HG03060 (cell line): ENCODE measurements at regions not wholly inside any gene's neighbourhood (a gene's known extent, or its start where the extent isn't known, plus 50 kb on each side); places are given as distances from the start of the nearest gene placed in this dataset.
"Not testable (repeated sequence)": the region's sequence is repeated elsewhere in the genome, so short reads cannot be mapped to it uniquely, and the experiment has no call there.

ENCODE experiments used
- ATAC-seq: cut with Tn5 transposase; IDR thresholded peaks from one replicate; pipeline ENCODE4 v1.9.1; 2021; ENCODE audit warnings: low read depth, moderate number of reproducible peaks; ENCODE audit not compliant: unreplicated experiment

- no peak for ATAC-seq
These were observed 159.5 kb upstream of the NRP1 start for GRCh38 chr10:33493978-33494377.

GRCh38 chr10:33493497-33493896 is 159.0 kb upstream of the NRP1 start:
- ATAC-seq: no peak

GRCh38 chr10:33492701-33493345 is 158.4 kb upstream of the NRP1 start:
- ATAC-seq: no peak

DNA sequence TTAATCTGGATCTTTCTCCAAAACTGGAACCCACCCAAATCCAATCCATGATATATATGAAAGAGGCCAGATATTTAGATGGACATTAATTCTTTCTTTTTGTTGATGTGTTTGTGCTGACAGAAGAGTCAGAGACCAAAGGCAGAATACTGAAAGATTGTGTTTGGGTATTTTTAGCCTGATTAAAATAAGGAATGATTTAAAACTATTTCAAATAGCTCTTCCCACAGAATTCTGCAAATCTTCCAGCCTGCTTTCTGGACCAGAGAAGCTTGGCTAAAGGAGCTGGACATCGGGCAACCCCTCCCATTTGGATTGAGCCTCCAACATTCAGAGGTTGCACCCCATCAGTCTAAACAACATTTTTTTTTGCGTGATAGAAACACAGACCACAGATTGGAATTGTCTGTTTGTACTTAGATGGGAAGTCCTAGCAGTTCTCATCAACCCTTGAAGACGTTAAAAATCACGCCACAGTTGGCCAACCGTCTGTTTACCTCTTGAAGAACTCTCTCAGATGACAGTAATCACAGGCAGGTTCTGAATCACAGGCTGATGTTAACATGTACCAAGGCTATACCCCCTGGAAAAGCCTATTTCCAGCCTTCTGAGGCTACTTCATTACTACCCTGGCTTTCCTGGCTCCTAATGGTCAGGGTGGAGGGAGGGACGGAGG is 155.2 kb upstream of the NRP1 start:
- no peak for ATAC-seq

GRCh38 chr10:33487014-33487776 is 152.7 kb upstream of the NRP1 start:
- ATAC-seq: no peak

DNA sequence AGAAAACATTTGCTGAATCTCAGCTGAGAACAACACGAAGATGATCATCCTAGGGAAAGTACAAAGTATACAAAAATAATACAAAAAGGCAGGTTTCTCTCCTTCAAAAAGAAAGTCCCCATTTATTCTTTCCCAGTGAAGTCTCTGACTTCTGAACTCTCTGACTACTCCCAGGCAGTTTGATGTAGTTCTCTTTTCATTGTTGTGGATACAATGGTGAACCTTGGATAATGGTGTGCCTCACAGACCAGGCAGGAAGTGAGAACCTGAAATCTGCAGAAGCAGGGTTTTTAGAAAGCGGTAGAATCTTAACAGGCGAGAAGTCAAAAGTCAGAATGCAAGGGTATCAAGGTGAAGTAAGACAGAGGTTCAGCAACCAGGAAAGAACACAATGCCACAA is 150.8 kb upstream of the NRP1 start:
- ATAC-seq: no peak

GRCh38 chr10:33484787-33485186 is 150.3 kb upstream of the NRP1 start:
- no peak for ATAC-seq

GRCh38 chr10:33483816-33484190 is 149.3 kb upstream of the NRP1 start:
- no peak for ATAC-seq

GRCh38 chr10:33483124-33483815 is 148.8 kb upstream of the NRP1 start:
- no peak for ATAC-seq

GRCh38 chr10:33482486-33482885 is 148.0 kb upstream of the NRP1 start:
- no peak for ATAC-seq

DNA sequence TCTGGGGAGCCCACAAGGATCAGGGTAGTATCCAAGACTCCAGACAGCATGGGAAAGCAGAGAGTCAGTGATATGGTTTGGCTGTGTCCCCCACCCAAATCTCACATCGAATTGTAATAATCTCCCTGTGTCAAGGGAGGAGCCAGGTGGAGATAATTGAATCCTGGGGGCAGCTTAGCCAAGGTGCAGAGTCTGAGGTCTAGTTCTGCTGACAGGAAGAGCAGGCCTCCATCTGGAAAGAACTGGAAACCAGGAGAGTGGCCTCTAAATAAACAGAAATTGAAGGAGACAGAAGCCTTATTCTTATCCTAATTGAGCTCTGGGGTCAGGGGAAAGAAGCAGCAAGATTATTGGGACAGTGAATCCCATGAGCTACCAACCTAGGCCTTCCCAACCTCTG is 146.7 kb upstream of the NRP1 start:
- no peak for ATAC-seq

DNA sequence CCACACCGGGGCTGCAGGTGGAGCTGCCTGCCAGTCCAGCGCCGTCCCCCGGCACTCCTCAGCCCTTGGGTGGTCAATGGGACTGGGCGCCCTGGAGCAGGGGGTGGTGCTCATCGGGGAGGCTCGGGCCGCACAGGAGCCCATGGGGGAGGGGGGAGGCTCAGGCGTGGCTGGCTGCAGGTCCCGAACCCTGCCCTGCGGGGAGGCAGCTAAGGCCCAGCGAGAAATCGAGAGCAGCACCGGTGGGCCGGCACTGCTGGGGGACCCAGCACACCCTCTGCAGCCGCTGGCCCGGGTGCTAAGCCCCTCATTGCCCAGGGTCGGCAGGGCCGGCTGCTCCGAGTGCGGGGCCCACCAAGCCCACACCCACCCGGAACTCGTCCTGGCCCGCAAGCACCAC is 145.9 kb upstream of the NRP1 start:
- ATAC-seq: not testable (repeated sequence)

- no peak for ATAC-seq
These were observed 144.2 kb upstream of the NRP1 start for GRCh38 chr10:33478675-33479125.

DNA sequence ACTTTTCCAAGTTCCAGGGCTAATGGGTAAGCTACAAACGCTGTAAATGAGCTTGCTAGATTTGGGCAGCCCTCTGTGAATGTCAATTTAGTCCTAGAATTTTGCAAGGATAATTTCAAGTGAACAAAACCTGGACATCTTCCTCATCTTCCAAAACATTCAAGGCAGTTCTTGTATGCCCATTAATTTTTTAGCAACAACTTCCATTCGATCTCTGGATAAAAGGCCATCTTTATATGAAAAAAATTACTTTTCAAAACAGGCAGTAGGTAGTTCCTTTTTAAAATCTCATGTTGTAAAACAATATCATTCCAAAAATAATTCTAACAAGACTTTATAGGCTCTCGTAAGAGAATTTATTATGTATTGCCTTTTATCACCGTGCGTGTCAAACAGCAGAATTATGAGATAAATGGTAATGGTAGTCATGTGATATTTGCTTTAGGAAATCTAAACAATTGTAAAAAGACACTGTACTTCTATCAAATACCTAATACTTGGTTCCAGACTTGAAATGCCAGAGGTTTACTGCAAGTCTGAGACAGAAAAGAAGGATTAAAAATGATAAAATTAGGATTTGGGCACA is 143.7 kb upstream of the NRP1 start:
- ATAC-seq: no peak

DNA sequence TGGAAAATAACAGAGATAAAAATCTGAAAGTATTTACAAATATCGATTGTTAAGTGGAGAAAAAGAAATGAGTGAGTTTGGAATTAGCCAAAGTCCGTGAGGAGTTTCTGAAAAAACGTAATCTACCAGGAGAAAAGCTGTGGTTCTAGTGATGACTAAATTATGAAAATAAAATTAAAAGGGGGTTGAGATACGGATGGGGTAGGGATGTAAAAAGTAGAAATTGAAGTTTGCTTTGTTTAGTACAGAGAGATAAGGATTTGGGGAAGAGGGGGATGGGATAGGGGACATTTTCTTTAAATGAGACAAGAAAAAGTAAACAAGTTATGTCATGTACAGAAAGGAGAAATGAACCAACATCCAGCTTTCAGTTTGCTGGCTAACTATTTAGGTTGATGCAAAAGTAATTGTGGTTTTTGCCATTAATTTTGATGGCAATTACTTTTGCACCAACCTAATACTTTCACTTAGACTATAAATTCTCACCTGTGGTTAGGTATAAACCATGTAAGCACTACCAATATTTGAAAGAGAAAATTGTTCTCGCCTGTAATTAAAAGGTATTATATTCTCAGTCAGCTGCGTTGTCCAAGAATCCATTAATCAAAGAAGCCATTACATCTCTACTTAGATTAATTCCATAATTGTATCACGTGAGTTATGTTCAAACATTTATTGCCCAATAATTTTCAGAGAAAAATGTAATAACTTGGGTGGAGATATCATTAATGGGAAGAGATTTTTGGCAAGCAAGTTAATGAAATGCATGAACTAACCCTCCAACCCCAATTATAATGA is 143.0 kb upstream of the NRP1 start:
- ATAC-seq: no peak

DNA sequence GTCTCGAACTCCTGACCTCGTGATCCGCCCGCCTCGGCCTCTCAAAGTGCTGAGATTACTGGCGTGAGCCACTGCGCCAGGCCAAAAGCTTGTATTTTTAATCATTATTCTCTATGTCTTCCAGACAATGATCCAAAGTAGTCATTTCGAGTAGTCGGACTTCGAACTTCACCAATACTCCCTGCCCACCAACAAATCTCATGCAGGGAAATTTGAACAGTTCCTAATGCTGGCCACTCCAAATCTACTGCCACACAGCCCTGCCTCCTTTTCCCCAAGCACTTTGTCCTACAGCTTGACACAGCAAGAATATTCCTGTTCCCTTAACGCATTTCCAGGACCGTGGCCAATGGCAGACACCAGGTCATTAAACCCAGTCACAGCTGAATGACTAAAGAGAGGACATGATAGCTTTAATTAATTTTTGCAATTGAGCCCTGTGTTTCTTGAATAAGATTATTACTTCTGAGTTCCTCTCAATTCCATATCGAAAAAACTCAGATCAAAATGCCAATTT is 142.3 kb upstream of the NRP1 start:
- ATAC-seq: no peak

DNA sequence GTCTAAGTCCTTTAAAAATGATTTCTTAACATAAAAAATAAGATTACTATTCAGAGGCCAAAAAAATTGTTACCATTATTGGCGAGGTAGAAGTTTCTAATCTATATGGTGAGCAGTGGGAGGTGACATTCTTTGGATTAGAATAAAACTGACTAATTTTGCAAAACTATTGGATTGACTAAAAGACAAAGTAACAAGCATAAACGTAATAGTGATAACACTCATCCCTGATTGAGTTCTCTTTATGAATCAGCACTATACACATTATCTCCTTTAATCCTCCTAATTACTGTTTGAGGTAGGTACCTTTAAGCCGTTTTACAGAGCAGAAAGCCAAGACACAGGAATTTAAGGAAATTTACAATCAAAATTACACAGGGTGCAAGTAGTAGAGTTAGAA is 139.2 kb upstream of the NRP1 start:
- no peak for ATAC-seq

DNA sequence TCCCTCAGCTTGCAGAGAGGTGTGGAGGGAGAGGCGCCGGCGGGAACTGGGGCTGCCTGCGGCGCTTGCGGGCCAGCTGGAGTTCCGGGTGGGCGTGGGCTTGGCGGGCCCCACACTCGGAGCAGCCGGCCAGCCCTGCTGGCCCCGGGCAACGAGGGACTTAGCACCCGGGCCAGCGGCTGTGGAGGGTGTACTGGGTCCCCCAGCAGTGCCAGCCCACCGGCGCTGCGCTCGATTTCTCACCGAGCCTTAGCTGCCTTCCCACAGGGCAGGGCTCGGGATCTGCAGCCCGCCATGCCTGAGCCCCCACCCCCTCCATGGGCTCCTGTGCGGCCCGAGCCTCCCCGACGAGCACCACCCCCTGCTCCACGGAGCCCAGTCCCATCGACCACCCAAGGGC is 133.5 kb upstream of the NRP1 start:
- ATAC-seq: not testable (repeated sequence)

GRCh38 chr10:33465747-33466146 is 131.3 kb upstream of the NRP1 start:
- ATAC-seq: no peak

DNA sequence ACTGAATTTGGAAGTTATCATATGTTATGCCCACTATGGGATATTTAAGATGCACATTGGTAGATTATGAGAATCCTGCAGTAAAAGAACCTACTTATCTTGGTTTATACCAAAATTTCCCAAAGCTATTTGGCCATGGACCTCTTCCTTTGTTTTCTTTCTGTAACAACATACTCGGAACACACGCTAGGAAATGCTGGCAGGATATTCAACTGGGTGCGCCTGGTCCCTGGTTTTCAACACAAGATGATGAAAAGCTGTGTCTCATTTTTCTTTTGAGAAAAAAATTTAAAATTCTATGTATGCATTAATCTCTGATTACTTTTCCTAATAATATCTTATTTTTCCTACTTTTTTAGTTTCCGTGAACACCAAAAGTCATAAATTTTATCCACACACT is 128.5 kb upstream of the NRP1 start:
- no peak for ATAC-seq
